Activated naive CD4-positive, alpha-beta T cell treated with anti-CD3 and anti-CD28 coated beads, Interleukin-2, amount 50 U/mL, for 24 hours (primary cell): ENCODE measurements at regions not wholly inside any gene's neighbourhood (a gene's known extent, or its start where the extent isn't known, plus 50 kb on each side); places are given as distances from the start of the nearest gene placed in this dataset.

ENCODE experiments used
- H3K27ac Mint-ChIP-seq: one replicate; pipeline ENCODE4 v1.8.0; 2021; ENCODE audit warnings: mild to moderate bottlenecking, mixed read lengths
- H3K27me3 Mint-ChIP-seq: one replicate; pipeline ENCODE4 v1.8.0; 2021; ENCODE audit warnings: mixed read lengths
- H3K36me3 Mint-ChIP-seq: one replicate; pipeline ENCODE4 v1.8.0; 2021; ENCODE audit warnings: mixed read lengths
- H3K4me1 Mint-ChIP-seq: one replicate; pipeline ENCODE4 v1.8.0; 2021; ENCODE audit warnings: mixed read lengths
- H3K4me3 Mint-ChIP-seq: one replicate; pipeline ENCODE4 v1.8.0; 2021; ENCODE audit warnings: mild to moderate bottlenecking, mixed read lengths
- H3K9me3 Mint-ChIP-seq: one replicate; pipeline ENCODE4 v1.8.0; 2021; ENCODE audit warnings: mixed read lengths

GRCh38 chr4:108567831-108568230 is 52.5 kb upstream of the RPL34 start:
- no peak overlapping the region for H3K27ac Mint-ChIP-seq
- no peaks in the 10 kb centered on the region for H3K27me3 Mint-ChIP-seq
- H3K4me1 Mint-ChIP-seq: peaks cover 45% of the 10 kb centered on the region
- no peak overlapping the region for H3K4me3 Mint-ChIP-seq
- no peaks in the 10 kb centered on the region for H3K36me3 Mint-ChIP-seq
- no peaks in the 10 kb centered on the region for H3K9me3 Mint-ChIP-seq

GRCh38 chr4:108561116-108561515 is 59.3 kb upstream of the RPL34 start:
- H3K4me1 Mint-ChIP-seq: peaks cover 15% of the 10 kb centered on the region
- no peak overlapping the region for H3K4me3 Mint-ChIP-seq
- peaks cover 2% of the 10 kb centered on the region for H3K36me3 Mint-ChIP-seq
- no peaks in the 10 kb centered on the region for H3K9me3 Mint-ChIP-seq
- H3K27me3 Mint-ChIP-seq: no peaks in the 10 kb centered on the region
- H3K27ac Mint-ChIP-seq: no peak overlapping the region

GRCh38 chr4:108560616-108561015 is 59.8 kb upstream of the RPL34 start:
- Mint-ChIP-seq H3K27ac (no peak overlapping the region), H3K9me3 (no peaks in the 10 kb centered on the region)

GRCh38 chr4:108559911-108560310 is 60.5 kb upstream of the RPL34 start:
- Mint-ChIP-seq H3K4me1 (peaks cover 10% of the 10 kb centered on the region), H3K36me3 (peaks cover 2% of the 10 kb centered on the region), H3K27me3 (no peaks in the 10 kb centered on the region), H3K9me3 (no peaks in the 10 kb centered on the region), H3K4me3 (no peak overlapping the region), H3K27ac (no peak overlapping the region)

More at GRCh38 chr4:108560616-108561015, 59.8 kb upstream of the RPL34 start:
- peaks cover 15% of the 10 kb centered on the region for H3K4me1 Mint-ChIP-seq
- no peak overlapping the region for H3K4me3 Mint-ChIP-seq
- no peaks in the 10 kb centered on the region for H3K27me3 Mint-ChIP-seq
- peaks cover 2% of the 10 kb centered on the region for H3K36me3 Mint-ChIP-seq

- Mint-ChIP-seq H3K4me3 (no peak overlapping the region), H3K4me1 (peaks cover 4% of the 10 kb centered on the region), H3K27me3 (no peaks in the 10 kb centered on the region), H3K9me3 (no peaks in the 10 kb centered on the region), H3K36me3 (peaks cover 2% of the 10 kb centered on the region), H3K27ac (no peak overlapping the region)
These were observed 61.1 kb upstream of the RPL34 start for GRCh38 chr4:108559068-108559793.

DNA sequence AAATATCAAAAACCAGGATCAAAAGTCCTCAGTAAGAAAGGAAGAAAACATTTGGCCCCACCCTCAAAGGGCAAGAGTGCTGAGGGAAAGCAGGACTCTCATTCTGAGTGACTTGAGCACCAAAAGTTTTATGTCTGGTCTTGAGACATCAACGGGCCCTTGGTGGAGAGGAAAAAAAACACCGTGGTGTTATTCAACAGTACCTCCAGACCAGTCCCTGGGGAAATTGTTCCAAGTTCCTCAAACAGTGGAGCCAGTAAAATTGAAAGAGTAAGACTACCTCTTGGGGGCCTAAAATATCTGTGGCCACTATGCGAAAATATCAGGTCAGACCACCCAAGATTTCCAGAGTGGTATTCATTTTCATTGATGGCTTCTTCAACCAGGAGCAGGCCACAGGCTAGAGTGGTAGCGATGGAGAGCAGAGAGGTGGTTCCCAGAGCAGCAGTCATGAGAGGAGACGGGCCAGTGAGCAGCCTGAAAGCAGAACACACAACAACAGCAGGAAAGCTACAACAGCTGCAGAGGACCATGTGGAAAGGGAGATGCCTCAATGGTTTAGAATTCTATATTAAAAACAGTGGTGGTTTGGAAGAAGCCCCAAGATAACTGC is 63.7 kb upstream of the RPL34 start:
- no peak overlapping the region for H3K4me3 Mint-ChIP-seq
- peaks cover 4% of the 10 kb centered on the region for H3K4me1 Mint-ChIP-seq
- H3K27me3 Mint-ChIP-seq: no peaks in the 10 kb centered on the region
- H3K36me3 Mint-ChIP-seq: peaks cover 8% of the 10 kb centered on the region
- no peak overlapping the region for H3K27ac Mint-ChIP-seq
- peaks cover 11% of the 10 kb centered on the region for H3K9me3 Mint-ChIP-seq

- no peak overlapping the region for H3K4me3 Mint-ChIP-seq
- H3K9me3 Mint-ChIP-seq: peaks cover 15% of the 10 kb centered on the region
- no peak overlapping the region for H3K27ac Mint-ChIP-seq
- peaks cover under 1% of the 10 kb centered on the region for H3K4me1 Mint-ChIP-seq
- no peaks in the 10 kb centered on the region for H3K27me3 Mint-ChIP-seq
- H3K36me3 Mint-ChIP-seq: peaks cover 6% of the 10 kb centered on the region
These were observed 64.2 kb upstream of the RPL34 start for GRCh38 chr4:108556166-108556565.

GRCh38 chr4:108555701-108556100 is 64.7 kb upstream of the RPL34 start:
- Mint-ChIP-seq H3K27ac (no peak overlapping the region), H3K9me3 (peaks cover 17% of the 10 kb centered on the region), H3K27me3 (no peaks in the 10 kb centered on the region), H3K4me1 (no peaks in the 10 kb centered on the region), H3K36me3 (peaks cover 9% of the 10 kb centered on the region), H3K4me3 (no peak overlapping the region)

GRCh38 chr4:108547682-108548081 is 72.7 kb upstream of the RPL34 start:
- H3K4me3 Mint-ChIP-seq: no peak overlapping the region
- H3K27me3 Mint-ChIP-seq: no peaks in the 10 kb centered on the region

GRCh38 chr4:108546728-108547127 is 73.6 kb upstream of the RPL34 start:
- Mint-ChIP-seq H3K9me3 (peaks cover 23% of the 10 kb centered on the region), H3K27ac (no peak overlapping the region), H3K27me3 (no peaks in the 10 kb centered on the region), H3K4me3 (no peak overlapping the region), H3K36me3 (peaks cover 39% of the 10 kb centered on the region), H3K4me1 (peaks cover 9% of the 10 kb centered on the region)

More at GRCh38 chr4:108547682-108548081, 72.7 kb upstream of the RPL34 start:
- Mint-ChIP-seq H3K27ac (peak overlapping the region; percentile 27), H3K4me1 (peaks cover 5% of the 10 kb centered on the region), H3K9me3 (peaks cover 28% of the 10 kb centered on the region), H3K36me3 (peaks cover 40% of the 10 kb centered on the region)

DNA sequence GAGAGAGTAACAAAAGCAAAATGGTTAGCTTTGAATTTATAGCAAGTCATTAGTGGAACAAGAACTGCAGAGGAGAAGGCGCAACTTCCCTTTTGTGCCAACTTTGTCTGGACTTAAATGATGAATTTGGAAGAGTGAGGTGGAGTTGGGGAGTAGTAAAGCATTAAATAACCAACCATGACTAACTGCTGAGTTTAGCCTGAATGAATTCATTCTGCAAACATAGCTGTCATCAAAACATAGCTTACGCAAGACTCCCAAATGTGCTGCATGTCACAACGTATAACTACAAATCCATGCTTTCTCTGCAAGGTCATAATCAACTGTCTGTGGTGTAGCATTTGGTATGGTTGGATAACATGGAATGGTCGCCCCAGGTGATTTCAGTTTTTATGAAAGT is 75.9 kb upstream of the RPL34 start:
- H3K4me3 Mint-ChIP-seq: no peak overlapping the region
- H3K36me3 Mint-ChIP-seq: peaks cover 34% of the 10 kb centered on the region
- H3K9me3 Mint-ChIP-seq: peaks cover 11% of the 10 kb centered on the region
- H3K4me1 Mint-ChIP-seq: peaks cover 17% of the 10 kb centered on the region
- no peak overlapping the region for H3K27ac Mint-ChIP-seq
- no peaks in the 10 kb centered on the region for H3K27me3 Mint-ChIP-seq

DNA sequence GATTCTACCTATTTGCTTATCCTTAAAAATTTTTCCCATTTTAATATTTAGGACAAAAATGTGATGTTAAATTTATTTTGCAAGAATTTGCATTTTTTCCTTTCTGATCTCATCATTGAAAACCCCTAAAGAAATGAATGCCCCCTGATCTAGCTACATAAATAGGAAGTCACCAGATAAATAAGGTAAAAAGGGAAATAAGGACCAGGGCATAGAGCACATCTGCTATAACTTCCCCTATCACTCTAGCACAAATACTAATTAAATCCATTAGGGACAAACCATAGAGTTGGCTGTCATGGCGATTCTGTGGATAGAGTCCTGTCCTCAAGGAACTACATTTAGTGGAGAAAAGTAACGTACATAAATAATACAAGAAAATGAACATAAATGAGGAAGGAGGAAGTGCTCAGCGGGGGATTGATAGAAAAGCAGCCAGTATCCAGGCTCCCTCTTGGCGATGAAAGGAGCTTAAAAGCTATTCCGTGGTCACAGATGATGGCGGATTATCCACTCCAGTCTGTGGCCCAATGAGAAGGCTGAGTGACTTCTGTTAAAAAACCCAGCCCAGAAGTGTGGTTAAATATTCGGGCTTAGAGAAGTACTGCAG is 76.9 kb upstream of the RPL34 start:
- Mint-ChIP-seq H3K4me1 (peaks cover 17% of the 10 kb centered on the region), H3K4me3 (no peak overlapping the region), H3K9me3 (peaks cover 4% of the 10 kb centered on the region), H3K27me3 (no peaks in the 10 kb centered on the region), H3K36me3 (peaks cover 28% of the 10 kb centered on the region), H3K27ac (no peak overlapping the region)

- Mint-ChIP-seq H3K36me3 (peaks cover 10% of the 10 kb centered on the region), H3K27ac (no peak overlapping the region), H3K4me3 (no peak overlapping the region), H3K27me3 (no peaks in the 10 kb centered on the region), H3K4me1 (peaks cover 31% of the 10 kb centered on the region), H3K9me3 (no peaks in the 10 kb centered on the region)
These were observed 79.8 kb upstream of the RPL34 start for GRCh38 chr4:108540536-108540935.

DNA sequence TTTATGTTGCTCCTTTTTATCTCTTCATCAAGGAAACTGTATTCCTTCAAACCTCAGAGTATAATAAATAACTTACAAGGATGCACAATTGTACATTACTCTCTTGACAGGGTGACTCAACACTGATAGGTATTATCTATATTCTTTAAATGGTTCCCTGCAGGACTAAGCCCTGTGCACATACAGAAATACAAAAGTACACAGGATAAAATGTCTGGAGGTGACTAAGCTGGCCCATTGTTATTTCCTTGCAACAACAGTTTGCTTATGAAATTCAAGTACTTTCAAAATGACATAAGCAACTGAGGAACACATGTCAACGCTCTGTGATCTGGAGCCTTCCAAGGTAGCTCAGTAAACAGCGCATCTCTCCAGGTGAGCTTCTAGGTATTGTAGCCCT is 83.8 kb upstream of the RPL34 start:
- peaks cover 54% of the 10 kb centered on the region for H3K4me1 Mint-ChIP-seq
- no peak overlapping the region for H3K4me3 Mint-ChIP-seq
- no peaks in the 10 kb centered on the region for H3K27me3 Mint-ChIP-seq
- H3K9me3 Mint-ChIP-seq: no peaks in the 10 kb centered on the region
- H3K27ac Mint-ChIP-seq: no peak overlapping the region
- no peaks in the 10 kb centered on the region for H3K36me3 Mint-ChIP-seq

- Mint-ChIP-seq H3K4me1 (peaks cover 60% of the 10 kb centered on the region), H3K9me3 (no peaks in the 10 kb centered on the region), H3K27ac (peak overlapping the region; percentile 75), H3K4me3 (no peak overlapping the region), H3K27me3 (no peaks in the 10 kb centered on the region), H3K36me3 (no peaks in the 10 kb centered on the region)
These were observed 84.6 kb upstream of the RPL34 start for GRCh38 chr4:108535757-108536156.

DNA sequence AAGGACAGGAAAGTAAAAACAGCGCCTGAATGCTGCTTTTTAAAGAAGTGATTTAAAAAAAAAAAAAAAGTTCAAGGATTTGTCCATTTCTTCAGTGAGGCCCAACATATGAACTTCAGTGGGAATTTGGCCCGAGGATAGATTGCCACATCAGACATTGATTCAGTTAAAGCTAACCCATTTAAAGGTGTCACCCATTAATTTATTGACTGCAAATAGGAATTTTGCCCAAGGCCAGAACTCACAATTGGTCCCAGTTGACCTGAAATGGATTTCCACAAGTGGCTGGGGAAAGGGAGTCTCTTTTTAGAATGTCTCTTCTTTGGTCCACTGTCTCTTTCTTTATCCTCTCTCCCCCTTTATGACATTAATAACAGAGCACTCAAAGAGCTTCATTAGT is 86.5 kb upstream of the RPL34 start:
- Mint-ChIP-seq H3K4me1 (peaks cover 74% of the 10 kb centered on the region), H3K4me3 (no peak overlapping the region), H3K27ac (peak overlapping the region; percentile 76), H3K9me3 (peaks cover 4% of the 10 kb centered on the region), H3K27me3 (no peaks in the 10 kb centered on the region), H3K36me3 (no peaks in the 10 kb centered on the region)
